OCI-LY3 (cell line): ENCODE measurements at regions not wholly inside any gene's neighbourhood (a gene's known extent, or its start where the extent isn't known, plus 50 kb on each side); places are given as distances from the start of the nearest gene placed in this dataset.
"Not testable (repeated sequence)": the region's sequence is repeated elsewhere in the genome, so short reads cannot be mapped to it uniquely, and the experiment has no call there.

Experiments used
- H2AFZ ChIP-seq: fragments of 200-600, 300-600 bp; shearing (Covaris generic); 2 replicates; pipeline ENCODE4 v1.6.0; 2014; ENCODE audit warnings: antibody characterized with exemption, low read depth, low read length
- H3K27ac ChIP-seq: fragments of 200-600, 300-600 bp; sonication (generic); 2 replicates; pipeline ENCODE4 v1.5.1; 2014; ENCODE audit warnings: mild to moderate bottlenecking, low read length, moderate library complexity, mixed read lengths
- H3K27me3 ChIP-seq: fragments of 200-600, 300-600 bp; sonication (generic); 2 replicates; pipeline ENCODE4 v1.6.1; 2014; ENCODE audit warnings: low read depth, low read length, mixed read lengths
- H3K36me3 ChIP-seq: fragments of 200-600, 300-600 bp; sonication (generic); replicated peaks from 2 replicates; pipeline ENCODE3; 2014; ENCODE audit warnings: low read depth, low read length, mixed read lengths
- H3K4me1 ChIP-seq: fragments of 300-600, 200-600 bp; sonication (generic); 2 replicates; pipeline ENCODE4 v1.6.1; 2014; ENCODE audit warnings: low read length, mixed read lengths
- H3K4me2 ChIP-seq: fragments of 200-600, 300-600 bp; sonication (generic); 2 replicates; pipeline ENCODE4 v1.6.1; 2014; ENCODE audit warnings: low read length, mixed read lengths
- H3K4me3 ChIP-seq: fragments of 300-600, 200-600 bp; sonication (generic); 2 replicates; pipeline ENCODE4 v1.5.1; 2014; ENCODE audit warnings: antibody characterized with exemption, mild to moderate bottlenecking, low read length, moderate library complexity
- H3K79me2 ChIP-seq: fragments of 300-600, 200-600 bp; shearing (Covaris generic); 2 replicates; pipeline ENCODE4 v1.6.1; 2014; ENCODE audit warnings: mild to moderate bottlenecking, low read length, mixed read lengths
- H3K9ac ChIP-seq: fragments of 300-600, 200-600 bp; shearing (Covaris generic); 2 replicates; pipeline ENCODE4 v1.6.0; 2014; ENCODE audit warnings: mild to moderate bottlenecking, low read length, moderate library complexity
- H3K9me3 ChIP-seq: fragments of 200-600, 300-600 bp; shearing (Covaris generic); 2 replicates; pipeline ENCODE4 v1.6.1; 2014; ENCODE audit warnings: low read length, mixed read lengths; ENCODE audit not compliant: insufficient read depth
- H4K20me1 ChIP-seq: fragments of 200-600, 300-600 bp; sonication (generic); 2 replicates; pipeline ENCODE4 v1.6.1; 2016; ENCODE audit warnings: low read length, mixed read lengths; ENCODE audit not compliant: insufficient read depth

DNA sequence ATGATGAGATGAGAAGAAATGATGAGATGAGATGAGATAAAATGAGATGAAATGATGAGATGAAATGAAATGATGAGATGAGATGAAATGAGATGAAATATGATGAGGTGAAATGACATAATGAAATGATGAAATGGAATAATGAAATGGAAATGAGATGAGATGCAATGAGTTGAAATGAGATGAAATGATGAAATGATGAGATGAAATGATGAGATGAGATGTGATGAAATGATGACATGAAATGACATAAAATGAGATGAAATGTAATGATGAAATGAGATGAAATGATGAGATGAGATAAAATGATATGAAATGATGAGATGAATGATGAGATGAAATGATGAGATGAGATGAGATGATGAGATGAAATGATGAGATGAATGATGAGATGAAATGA lies 338.6 kb upstream of the PLGLB1 start:
- not testable (repeated sequence) for H3K79me2 ChIP-seq, H3K9ac ChIP-seq, H3K4me3 ChIP-seq, H3K4me1 ChIP-seq, H2AFZ ChIP-seq, H3K27me3 ChIP-seq, H3K27ac ChIP-seq, H3K4me2 ChIP-seq, H4K20me1 ChIP-seq, H3K9me3 ChIP-seq, H3K36me3 ChIP-seq

DNA sequence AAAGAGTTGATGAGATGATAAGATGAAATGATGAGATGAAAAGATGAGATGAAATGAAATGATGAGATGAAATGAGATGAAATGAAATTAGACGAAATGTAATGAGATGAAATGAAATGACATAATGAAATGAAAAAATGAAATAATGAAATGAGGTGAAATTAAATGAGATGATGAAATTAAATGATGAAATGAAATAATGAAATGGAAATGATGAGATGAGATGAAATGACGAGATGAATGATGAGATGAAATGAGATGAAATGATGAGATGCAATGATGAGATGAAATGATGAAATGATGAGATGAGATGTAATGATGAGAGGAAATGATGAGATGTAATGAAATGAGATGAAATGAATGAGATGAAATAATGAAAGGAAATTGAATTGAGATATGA lies 339.3 kb upstream of the PLGLB1 start:
- H3K9me3 ChIP-seq, H3K4me2 ChIP-seq, H3K27me3 ChIP-seq, H4K20me1 ChIP-seq, H3K4me3 ChIP-seq, H3K36me3 ChIP-seq, H3K4me1 ChIP-seq, H3K9ac ChIP-seq, H2AFZ ChIP-seq, H3K79me2 ChIP-seq, H3K27ac ChIP-seq: not testable (repeated sequence)

DNA sequence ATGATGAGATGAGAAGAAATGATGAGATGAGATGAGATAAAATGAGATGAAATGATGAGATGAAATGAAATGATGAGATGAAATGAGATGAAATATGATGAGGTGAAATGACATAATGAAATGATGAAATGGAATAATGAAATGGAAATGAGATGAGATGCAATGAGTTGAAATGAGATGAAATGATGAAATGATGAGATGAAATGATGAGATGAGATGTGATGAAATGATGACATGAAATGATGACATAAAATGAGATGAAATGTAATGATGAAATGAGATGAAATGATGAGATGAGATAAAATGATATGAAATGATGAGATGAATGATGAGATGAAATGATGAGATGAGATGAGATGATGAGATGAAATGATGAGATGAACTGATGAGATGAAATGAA lies 340.2 kb upstream of the PLGLB1 start:
- not testable (repeated sequence) for H3K27me3 ChIP-seq, H2AFZ ChIP-seq, H3K36me3 ChIP-seq, H3K4me1 ChIP-seq, H3K4me3 ChIP-seq, H3K79me2 ChIP-seq, H3K9me3 ChIP-seq, H3K27ac ChIP-seq, H3K4me2 ChIP-seq, H4K20me1 ChIP-seq, H3K9ac ChIP-seq

DNA sequence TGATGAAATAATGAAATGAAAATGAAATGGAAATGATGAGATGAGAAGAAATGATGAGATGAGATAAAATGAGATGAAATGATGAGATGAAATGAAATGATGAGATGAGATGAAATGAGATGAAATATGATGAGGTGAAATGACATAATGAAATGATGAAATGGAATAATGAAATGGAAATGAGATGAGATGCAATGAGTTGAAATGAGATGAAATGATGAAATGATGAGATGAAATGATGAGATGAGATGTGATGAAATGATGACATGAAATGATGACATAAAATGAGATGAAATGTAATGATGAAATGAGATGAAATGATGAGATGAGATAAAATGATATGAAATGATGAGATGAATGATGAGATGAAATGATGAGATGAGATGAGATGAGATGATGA lies 342.7 kb upstream of the PLGLB1 start:
- not testable (repeated sequence) for H3K79me2 ChIP-seq, H3K27ac ChIP-seq, H3K4me3 ChIP-seq, H3K4me1 ChIP-seq, H3K4me2 ChIP-seq, H3K36me3 ChIP-seq, H4K20me1 ChIP-seq, H3K9ac ChIP-seq, H2AFZ ChIP-seq, H3K27me3 ChIP-seq, H3K9me3 ChIP-seq

DNA sequence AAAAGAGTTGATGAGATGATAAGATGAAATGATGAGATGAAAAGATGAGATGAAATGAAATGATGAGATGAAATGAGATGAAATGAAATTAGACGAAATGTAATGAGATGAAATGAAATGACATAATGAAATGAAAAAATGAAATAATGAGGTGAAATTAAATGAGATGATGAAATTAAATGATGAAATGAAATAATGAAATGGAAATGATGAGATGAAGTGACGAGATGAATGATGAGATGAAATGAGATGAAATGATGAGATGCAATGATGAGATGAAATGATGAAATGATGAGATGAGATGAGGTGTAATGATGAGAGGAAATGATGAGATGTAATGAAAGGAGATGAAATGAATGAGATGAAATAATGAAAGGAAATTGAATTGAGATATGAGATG lies 343.4 kb upstream of the PLGLB1 start:
- H3K9me3 ChIP-seq, H3K4me3 ChIP-seq, H2AFZ ChIP-seq, H3K4me2 ChIP-seq, H3K79me2 ChIP-seq, H3K4me1 ChIP-seq, H3K27ac ChIP-seq, H3K36me3 ChIP-seq, H4K20me1 ChIP-seq, H3K27me3 ChIP-seq, H3K9ac ChIP-seq: not testable (repeated sequence)

DNA sequence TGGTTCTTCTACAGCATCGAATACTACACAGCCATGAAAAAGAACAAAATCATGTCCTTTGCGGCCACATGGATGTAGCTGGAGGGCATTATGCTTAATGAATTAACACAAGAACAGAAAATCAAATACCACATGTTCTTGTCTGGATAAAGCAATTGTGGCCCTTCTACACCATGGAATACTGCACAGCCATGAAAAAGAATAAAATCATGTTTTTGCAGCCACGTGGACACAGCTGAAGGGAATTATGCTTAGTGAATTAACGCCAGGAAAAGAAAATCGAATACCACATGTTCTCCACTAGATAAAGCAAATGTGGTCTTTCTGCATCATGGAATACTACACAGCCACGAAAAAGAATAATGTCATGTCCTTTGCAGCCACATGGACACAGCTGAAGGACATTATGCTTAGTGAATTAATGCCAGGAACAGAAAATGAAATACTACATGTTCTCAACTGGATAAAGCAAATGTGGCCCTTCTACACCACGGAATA lies 361.8 kb upstream of the PLGLB2 start:
- H3K4me1 ChIP-seq, H2AFZ ChIP-seq, H3K79me2 ChIP-seq, H3K4me3 ChIP-seq, H4K20me1 ChIP-seq, H3K4me2 ChIP-seq, H3K9me3 ChIP-seq, H3K36me3 ChIP-seq, H3K9ac ChIP-seq, H3K27ac ChIP-seq, H3K27me3 ChIP-seq: not testable (repeated sequence)

DNA sequence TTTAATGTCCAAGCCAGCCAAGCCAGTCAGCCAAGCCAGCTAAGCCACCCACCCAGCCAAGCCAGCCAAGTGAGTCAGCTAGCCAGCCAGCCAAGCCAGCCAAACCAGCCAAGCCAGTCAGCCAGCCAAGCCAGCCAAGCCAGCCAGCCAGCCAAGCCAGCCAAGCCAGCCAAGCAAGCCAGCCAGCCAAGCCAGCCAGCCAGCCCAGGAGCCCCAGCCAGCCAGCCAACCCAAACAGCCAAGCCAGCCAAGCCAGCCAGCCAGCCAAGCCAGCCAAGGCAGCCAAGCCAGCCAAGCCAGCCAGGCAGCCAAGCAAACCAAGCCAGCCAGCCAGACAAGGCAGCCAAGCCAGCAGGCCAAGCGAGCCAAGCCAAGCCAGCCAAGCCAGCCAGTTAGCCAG lies 352.1 kb upstream of the PLGLB2 start:
- not testable (repeated sequence) for H2AFZ ChIP-seq, H3K36me3 ChIP-seq, H4K20me1 ChIP-seq, H3K27me3 ChIP-seq, H3K27ac ChIP-seq, H3K4me2 ChIP-seq, H3K9me3 ChIP-seq, H3K4me1 ChIP-seq, H3K79me2 ChIP-seq, H3K9ac ChIP-seq, H3K4me3 ChIP-seq

DNA sequence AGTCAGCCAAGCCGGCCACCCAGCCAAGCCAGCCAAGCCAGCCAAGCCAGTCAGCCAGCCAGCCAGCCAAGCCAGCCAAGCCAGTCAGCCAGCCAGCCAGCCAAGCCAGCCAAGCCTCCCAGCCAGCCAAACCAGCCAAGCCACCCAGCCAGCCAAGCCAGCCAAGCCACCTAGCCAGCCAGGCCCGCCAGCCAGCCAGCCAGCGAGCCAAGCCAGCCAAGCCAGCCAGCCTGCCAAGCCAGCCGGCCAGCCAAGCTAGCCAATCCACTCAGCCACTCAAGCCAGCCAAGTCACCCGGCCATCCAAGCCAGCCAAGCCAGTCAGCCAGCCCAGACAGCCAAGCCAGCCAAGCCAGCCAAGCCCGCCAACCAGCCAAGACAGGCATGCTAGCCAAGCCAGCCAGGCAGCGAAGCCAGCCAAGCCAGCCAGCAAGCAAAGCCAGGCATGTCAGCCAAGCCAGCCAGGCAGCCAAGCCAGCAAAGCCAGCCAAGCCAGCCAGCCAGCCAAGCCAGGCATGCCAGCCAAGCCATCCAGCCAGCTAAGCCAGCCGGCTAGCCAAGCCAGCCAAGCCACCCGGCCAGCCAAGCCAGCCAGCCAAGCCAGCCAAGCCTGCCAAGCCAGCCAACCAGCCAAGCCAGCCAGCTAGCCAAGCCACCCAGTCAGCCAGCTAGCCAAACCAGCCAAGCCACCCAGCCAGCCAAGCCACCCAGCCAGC lies 351.2 kb upstream of the PLGLB2 start:
- not testable (repeated sequence) for H3K9ac ChIP-seq, H4K20me1 ChIP-seq, H3K79me2 ChIP-seq, H3K9me3 ChIP-seq, H2AFZ ChIP-seq, H3K27me3 ChIP-seq, H3K4me2 ChIP-seq, H3K27ac ChIP-seq, H3K36me3 ChIP-seq, H3K4me1 ChIP-seq, H3K4me3 ChIP-seq

DNA sequence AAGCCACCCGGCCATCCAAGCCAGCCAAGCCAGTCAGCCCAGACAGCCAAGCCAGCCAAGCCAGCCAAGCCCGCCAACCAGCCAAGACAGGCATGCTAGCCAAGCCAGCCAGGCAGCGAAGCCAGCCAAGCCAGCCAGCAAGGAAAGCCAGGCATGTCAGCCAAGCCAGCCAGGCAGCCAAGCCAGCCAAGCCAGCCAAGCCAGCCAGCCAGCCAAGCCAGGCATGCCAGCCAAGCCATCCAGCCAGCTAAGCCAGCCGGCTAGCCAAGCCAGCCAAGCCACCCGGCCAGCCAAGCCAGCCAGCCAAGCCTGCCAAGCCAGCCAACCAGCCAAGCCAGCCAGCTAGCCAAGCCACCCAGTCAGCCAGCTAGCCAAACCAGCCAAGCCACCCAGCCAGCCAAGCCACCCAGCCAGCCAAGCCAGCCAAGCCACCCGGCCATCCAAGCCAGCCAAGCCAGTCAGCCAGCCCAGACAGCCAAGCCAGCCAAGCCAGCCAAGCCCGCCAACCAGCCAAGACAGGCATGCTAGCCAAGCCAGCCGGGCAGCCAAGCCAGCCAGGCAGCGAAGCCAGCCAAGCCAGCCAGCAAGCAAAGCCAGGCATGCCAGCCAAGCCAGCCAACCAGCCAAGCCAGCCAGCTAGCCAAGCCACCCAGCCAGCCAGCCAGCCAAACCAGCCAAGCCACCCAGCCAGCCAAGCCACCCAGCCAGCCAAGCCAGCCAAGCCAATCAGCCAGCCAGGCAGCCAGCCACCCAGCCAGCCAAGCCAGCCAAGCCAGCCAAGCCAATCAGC lies 350.4 kb upstream of the PLGLB2 start:
- H3K4me1 ChIP-seq, H3K79me2 ChIP-seq, H2AFZ ChIP-seq, H3K27me3 ChIP-seq, H4K20me1 ChIP-seq, H3K9ac ChIP-seq, H3K36me3 ChIP-seq, H3K27ac ChIP-seq, H3K4me2 ChIP-seq, H3K4me3 ChIP-seq, H3K9me3 ChIP-seq: not testable (repeated sequence)
